GM23338 (cell line): ENCODE measurements at regions not wholly inside any gene's neighbourhood (a gene's known extent, or its start where the extent isn't known, plus 50 kb on each side); places are given as distances from the start of the nearest gene placed in this dataset.

Experiments used
- ETS1 ChIP-seq: IDR thresholded peaks from 2 replicates; pipeline ENCODE4 v1.6.1; 2016; ENCODE audit warnings: antibody characterized with exemption
- EZH2 ChIP-seq: fragments of 200-600 bp; sonication (generic); IDR thresholded peaks from one replicate; pipeline ENCODE4 v1.8.0; 2017; ENCODE audit warnings: antibody characterized with exemption, mild to moderate bottlenecking, low read depth; ENCODE audit not compliant: unreplicated experiment
- EZH2phosphoT487 ChIP-seq: fragments of 200-600 bp; sonication (generic); IDR thresholded peaks from one replicate; pipeline ENCODE4 v1.8.1; 2018; ENCODE audit warnings: antibody characterized with exemption; ENCODE audit not compliant: unreplicated experiment
- NANOG ChIP-seq: IDR thresholded peaks from 2 replicates; pipeline ENCODE4 v1.6.1; 2016; ENCODE audit warnings: antibody characterized with exemption, borderline replicate concordance
- REST ChIP-seq: IDR thresholded peaks from one replicate; pipeline ENCODE4 v1.6.1; 2018; ENCODE audit warnings: antibody characterized with exemption; ENCODE audit not compliant: unreplicated experiment
- ZNF114 ChIP-seq: fragments of 250-450 bp; sonication (Bioruptor Pico); IDR thresholded peaks from 2 replicates; pipeline ENCODE4 v1.5.0; 2020; ENCODE audit warnings: mild to moderate bottlenecking, moderate library complexity
- ZNF331 ChIP-seq: fragments of 250-450 bp; sonication (Bioruptor Pico); IDR thresholded peaks from 2 replicates; pipeline ENCODE4 v1.5.0; 2020; ENCODE audit warnings: low read depth, mild to moderate bottlenecking, moderate library complexity
- ZNF462 ChIP-seq: fragments of 250-450 bp; sonication (Bioruptor Pico); IDR thresholded peaks from 2 replicates; pipeline ENCODE4 v1.5.0; 2020; ENCODE audit warnings: mild to moderate bottlenecking, moderate library complexity

- TF ChIP-seq ZNF462 (CRISPR knock-in tag) (no peak), ZNF331 (no peak), ETS1 (no peak), REST (no peak), EZH2phosphoT487 (no peak), EZH2 (no peak), NANOG (no peak), ZNF114 (CRISPR knock-in tag) (no peak)
Measured at GRCh38 chr1:198417039-198417438, 123.4 kb downstream of the ATP6V1G3 start (continued).
